ENCODE measurements at regions not wholly inside any gene's neighbourhood (a gene's known extent, or its start where the extent isn't known, plus 50 kb on each side); places are given as distances from the start of the nearest gene placed in this dataset.

DNA sequence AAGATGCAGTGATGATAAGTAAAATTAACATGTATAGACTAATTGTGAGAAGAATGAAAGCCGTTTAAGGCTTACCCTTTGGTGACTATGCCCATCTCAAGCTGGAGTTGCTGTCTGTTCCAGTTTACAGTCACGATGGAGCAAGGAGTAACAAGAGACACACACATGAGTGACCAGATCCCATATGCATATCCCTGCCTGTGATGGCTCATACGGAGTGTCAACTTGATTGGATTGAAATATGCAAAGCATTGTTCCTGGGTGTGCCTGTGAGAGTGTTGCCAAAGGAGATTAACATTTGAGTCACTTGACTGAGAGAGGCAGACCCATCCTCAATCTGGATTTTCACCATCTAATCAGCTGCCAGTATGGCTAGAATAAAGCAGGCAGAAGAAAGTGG lies 786.8 kb downstream of the FAM181B start:
- no TSS peak for BruUV-seq (replicated peaks)
- Histone ChIP-seq H3K9me3 (ENCODE audit: low read length) (no peaks in the 10 kb centered on the region), H3K27ac (ENCODE audit: low read depth, low read length, poor library complexity, severe bottlenecking) (no peak overlapping the region), H4K20me1 (ENCODE audit: insufficient read depth, low read length) (no peaks in the 10 kb centered on the region), H3K79me2 (ENCODE audit: insufficient read depth, low read depth, low read length) (no peaks in the 10 kb centered on the region), H3K4me1 (ENCODE audit: insufficient read depth, low read length, poor library complexity, severe bottlenecking) (no peaks in the 10 kb centered on the region), H3K9me2 (ENCODE audit: insufficient read depth, low read length) (no peaks in the 10 kb centered on the region), H3K36me3 (ENCODE audit: insufficient read depth, low read length) (no peaks in the 10 kb centered on the region), H3K4me3 (ENCODE audit: low read depth, low read length, poor library complexity, severe bottlenecking) (no peak overlapping the region), H2AFZ (ENCODE audit: low read length) (no peak overlapping the region), H3K4me2 (ENCODE audit: low read length) (no peak overlapping the region)
- POLR2A ChIA-PET: no interaction called here
- intact Hi-C loops (cut with micrococcal nuclease; ENCODE audit: unreplicated experiment): no loop called here
- CTCF ChIA-PET (ENCODE audit: unreplicated experiment): no interaction called here
- DNase-seq (ENCODE audit: low spot score): no peak
- TF ChIP-seq, protein P1, sequence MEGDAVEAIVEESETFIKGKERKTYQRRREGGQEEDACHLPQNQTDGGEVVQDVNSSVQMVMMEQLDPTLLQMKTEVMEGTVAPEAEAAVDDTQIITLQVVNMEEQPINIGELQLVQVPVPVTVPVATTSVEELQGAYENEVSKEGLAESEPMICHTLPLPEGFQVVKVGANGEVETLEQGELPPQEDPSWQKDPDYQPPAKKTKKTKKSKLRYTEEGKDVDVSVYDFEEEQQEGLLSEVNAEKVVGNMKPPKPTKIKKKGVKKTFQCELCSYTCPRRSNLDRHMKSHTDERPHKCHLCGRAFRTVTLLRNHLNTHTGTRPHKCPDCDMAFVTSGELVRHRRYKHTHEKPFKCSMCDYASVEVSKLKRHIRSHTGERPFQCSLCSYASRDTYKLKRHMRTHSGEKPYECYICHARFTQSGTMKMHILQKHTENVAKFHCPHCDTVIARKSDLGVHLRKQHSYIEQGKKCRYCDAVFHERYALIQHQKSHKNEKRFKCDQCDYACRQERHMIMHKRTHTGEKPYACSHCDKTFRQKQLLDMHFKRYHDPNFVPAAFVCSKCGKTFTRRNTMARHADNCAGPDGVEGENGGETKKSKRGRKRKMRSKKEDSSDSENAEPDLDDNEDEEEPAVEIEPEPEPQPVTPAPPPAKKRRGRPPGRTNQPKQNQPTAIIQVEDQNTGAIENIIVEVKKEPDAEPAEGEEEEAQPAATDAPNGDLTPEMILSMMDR (conservative IDR thresholded peaks at IDR 0.05; ENCODE audit: low read length): no peak
- TF ChIP-seq EZH2phosphoT487 (IDR thresholded peaks at IDR 0.05; ENCODE audit: borderline replicate concordance, low read depth, low read length): no peak

DNA sequence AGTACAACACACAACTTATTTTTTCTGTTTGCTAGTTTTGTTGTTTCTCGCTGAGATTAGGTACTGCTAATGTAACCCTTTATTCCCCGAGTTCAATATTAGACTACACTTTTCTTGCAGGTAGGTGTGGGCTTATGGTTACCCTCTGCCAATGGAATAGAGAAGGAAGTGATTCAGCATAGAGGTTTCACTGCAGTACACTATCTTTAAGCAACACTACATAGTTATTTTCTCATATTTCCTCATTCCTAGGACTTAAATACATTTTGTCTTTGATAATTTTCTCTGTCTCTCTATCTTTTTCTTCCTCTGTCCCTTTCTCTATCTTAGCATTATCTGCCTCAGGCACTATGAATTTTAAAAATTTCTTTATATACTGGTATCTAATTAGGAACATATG lies 791.0 kb downstream of the FAM181B start:
- H3K4me2 ChIP-seq (ENCODE audit: low read length): no peak overlapping the region
- H3K27ac ChIP-seq (ENCODE audit: low read depth, low read length, poor library complexity, severe bottlenecking): no peak overlapping the region
- TF ChIP-seq, protein P1 (conservative IDR thresholded peaks at IDR 0.05; ENCODE audit: low read length): no peak
- TF ChIP-seq EZH2phosphoT487 (IDR thresholded peaks at IDR 0.05; ENCODE audit: borderline replicate concordance, low read depth, low read length): no peak
- H2AFZ ChIP-seq (ENCODE audit: low read length): no peak overlapping the region
- DNase-seq (ENCODE audit: low spot score): no peak
- no peaks in the 10 kb centered on the region for H3K36me3 ChIP-seq (ENCODE audit: insufficient read depth, low read length)
- ChIA-PET POLR2A (no interaction called here), CTCF (ENCODE audit: unreplicated experiment) (no interaction called here)
- H3K9me3 ChIP-seq (ENCODE audit: low read length): no peaks in the 10 kb centered on the region
- no TSS peak for BruUV-seq (replicated peaks)
- no peaks in the 10 kb centered on the region for H3K4me1 ChIP-seq (ENCODE audit: insufficient read depth, low read length, poor library complexity, severe bottlenecking)
- H3K79me2 ChIP-seq (ENCODE audit: insufficient read depth, low read depth, low read length): no peaks in the 10 kb centered on the region
- no peaks in the 10 kb centered on the region for H4K20me1 ChIP-seq (ENCODE audit: insufficient read depth, low read length)
- H3K9me2 ChIP-seq (ENCODE audit: insufficient read depth, low read length): no peaks in the 10 kb centered on the region
- no peak overlapping the region for H3K4me3 ChIP-seq (ENCODE audit: low read depth, low read length, poor library complexity, severe bottlenecking)
- intact Hi-C loops (cut with micrococcal nuclease; ENCODE audit: unreplicated experiment): no loop called here

GRCh38 chr11:81941998-81942397 lies 791.7 kb downstream of the FAM181B start:
- H4K20me1 ChIP-seq (ENCODE audit: insufficient read depth, low read length): no peaks in the 10 kb centered on the region
- POLR2A ChIA-PET: no interaction called here
- H3K9me3 ChIP-seq (ENCODE audit: low read length): no peaks in the 10 kb centered on the region
- no peaks in the 10 kb centered on the region for H3K4me1 ChIP-seq (ENCODE audit: insufficient read depth, low read length, poor library complexity, severe bottlenecking)
- no peak overlapping the region for H3K27ac ChIP-seq (ENCODE audit: low read depth, low read length, poor library complexity, severe bottlenecking)
- no peaks in the 10 kb centered on the region for H3K79me2 ChIP-seq (ENCODE audit: insufficient read depth, low read depth, low read length)
- H2AFZ ChIP-seq (ENCODE audit: low read length): no peak overlapping the region
- TF ChIP-seq, protein P1 (conservative IDR thresholded peaks at IDR 0.05; ENCODE audit: low read length): no peak
- TF ChIP-seq EZH2phosphoT487 (IDR thresholded peaks at IDR 0.05; ENCODE audit: borderline replicate concordance, low read depth, low read length): no peak
- intact Hi-C loops (cut with micrococcal nuclease; ENCODE audit: unreplicated experiment): no loop called here
- CTCF ChIA-PET (ENCODE audit: unreplicated experiment): no interaction called here
- H3K4me3 ChIP-seq (ENCODE audit: low read depth, low read length, poor library complexity, severe bottlenecking): no peak overlapping the region
- H3K36me3 ChIP-seq (ENCODE audit: insufficient read depth, low read length): no peaks in the 10 kb centered on the region
- no peak overlapping the region for H3K4me2 ChIP-seq (ENCODE audit: low read length)
- H3K9me2 ChIP-seq (ENCODE audit: insufficient read depth, low read length): no peaks in the 10 kb centered on the region
- DNase-seq (ENCODE audit: low spot score): no peak
- BruUV-seq (replicated peaks): no TSS peak
